WTC11 (cell line): ENCODE measurements at regions not wholly inside any gene's neighbourhood (a gene's known extent, or its start where the extent isn't known, plus 50 kb on each side); places are given as distances from the start of the nearest gene placed in this dataset.

Experiments
- ATAC-seq: fragments of 200-7000 bp; cut with Tn5 transposase; 2 replicates; pipeline ENCODE4 v1.10.0; 2021; ENCODE audit warnings: mild to moderate bottlenecking, moderate library complexity
- CTCF ChIA-PET: fragments of 300-600 bp; sonication (Branson Sonifier 250); formaldehyde crosslinking; loops from one replicate; lab custom pipeline; 2021; ENCODE audit warnings: antibody characterized with exemption; lab: Charles Lee
- POLR2A ChIA-PET: fragments of 350-600 bp; sonication (Branson Sonifier 250); formaldehyde crosslinking; loops from one replicate; lab custom pipeline; 2021; ENCODE audit warnings: antibody characterized with exemption; lab: Charles Lee
- DNase-seq: peaks from one replicate; pipeline ENCODE4 v3.0.0; 2021; ENCODE audit warnings: low spot score
- H3K27ac Mint-ChIP-seq: 2 replicates; pipeline ENCODE4 v1.8.0; 2021; ENCODE audit warnings: mixed read lengths
- H3K27me3 Mint-ChIP-seq: 2 replicates; pipeline ENCODE4 v1.8.0; 2021; ENCODE audit warnings: low read depth, mild to moderate bottlenecking, moderate library complexity, mixed read lengths
- H3K36me3 Mint-ChIP-seq: 2 replicates; pipeline ENCODE4 v1.8.0; 2021; ENCODE audit warnings: mixed read lengths
- H3K4me1 Mint-ChIP-seq: 2 replicates; pipeline ENCODE4 v1.8.0; 2022; ENCODE audit warnings: mixed read lengths
- H3K4me3 Mint-ChIP-seq: 2 replicates; pipeline ENCODE4 v1.8.0; 2021; ENCODE audit warnings: mild to moderate bottlenecking, moderate library complexity, mixed read lengths
- H3K9me3 Mint-ChIP-seq: 2 replicates; pipeline ENCODE4 v1.8.0; 2021; ENCODE audit warnings: mixed read lengths
- ATF2 ChIP-seq: sonication (generic); formaldehyde crosslinking; IDR thresholded peaks from 2 replicates; pipeline ENCODE4 v1.8.1; 2022; ENCODE audit warnings: low read depth, missing genetic modification reagents, borderline replicate concordance
- ATF3 ChIP-seq: sonication (generic); formaldehyde crosslinking; conservative IDR thresholded peaks from 2 replicates; pipeline ENCODE4 v1.8.1; 2022; ENCODE audit warnings: mild to moderate bottlenecking, missing genetic modification reagents
- ATF6 ChIP-seq: sonication (generic); formaldehyde crosslinking; IDR thresholded peaks from 2 replicates; pipeline ENCODE4 v1.8.1; 2023; ENCODE audit warnings: mild to moderate bottlenecking, missing genetic modification reagents
- CREM ChIP-seq: sonication (generic); formaldehyde crosslinking; IDR thresholded peaks from 2 replicates; pipeline ENCODE4 v1.8.1; 2022; ENCODE audit warnings: mild to moderate bottlenecking, missing genetic modification reagents, moderate library complexity
- FOXK1 ChIP-seq: sonication (generic); formaldehyde crosslinking; IDR thresholded peaks from 2 replicates; pipeline ENCODE4 v1.8.0; 2022; ENCODE audit warnings: mild to moderate bottlenecking, moderate library complexity, missing genetic modification reagents
- GABPB1 ChIP-seq: sonication (generic); formaldehyde crosslinking; IDR thresholded peaks from 2 replicates; pipeline ENCODE4 v1.8.1; 2023; ENCODE audit warnings: mild to moderate bottlenecking, missing genetic modification reagents
- JUN ChIP-seq: sonication (generic); formaldehyde crosslinking; IDR thresholded peaks from 2 replicates; pipeline ENCODE4 v1.8.0; 2023; ENCODE audit warnings: mild to moderate bottlenecking, missing genetic modification reagents
- KAT7 ChIP-seq: sonication (generic); formaldehyde crosslinking; IDR thresholded peaks from 2 replicates; pipeline ENCODE4 v1.8.1; 2023; ENCODE audit warnings: missing genetic modification reagents, mild to moderate bottlenecking, borderline replicate concordance
- NFYB ChIP-seq: sonication (generic); formaldehyde crosslinking; conservative IDR thresholded peaks from 2 replicates; pipeline ENCODE4 v1.8.0; 2022; ENCODE audit warnings: low read depth, missing genetic modification reagents
- NR2C2 ChIP-seq: sonication (generic); formaldehyde crosslinking; IDR thresholded peaks from 2 replicates; pipeline ENCODE4 v1.8.0; 2022; ENCODE audit warnings: mild to moderate bottlenecking, missing genetic modification reagents
- OVOL2 ChIP-seq: fragments of 250-450 bp; sonication (Bioruptor Pico); IDR thresholded peaks from 2 replicates; pipeline ENCODE4 v1.9.0; 2021; ENCODE audit warnings: mild to moderate bottlenecking, borderline replicate concordance
- PREB ChIP-seq: sonication (generic); formaldehyde crosslinking; IDR thresholded peaks from 2 replicates; pipeline ENCODE4 v1.8.1; 2022; ENCODE audit warnings: mild to moderate bottlenecking, missing genetic modification reagents, moderate library complexity, borderline replicate concordance
- PRRX2 ChIP-seq: fragments of 250-450 bp; sonication (Bioruptor Pico); IDR thresholded peaks from 2 replicates; pipeline ENCODE4 v1.8.0; 2021; ENCODE audit warnings: mild to moderate bottlenecking
- RELA ChIP-seq: sonication (generic); formaldehyde crosslinking; IDR thresholded peaks from 2 replicates; pipeline ENCODE4 v1.8.1; 2022; ENCODE audit warnings: missing genetic modification reagents, mild to moderate bottlenecking, borderline replicate concordance
- SMAD4 ChIP-seq: sonication (generic); formaldehyde crosslinking; IDR thresholded peaks from 2 replicates; pipeline ENCODE4 v1.8.0; 2022; ENCODE audit warnings: mild to moderate bottlenecking, missing genetic modification reagents
- TEAD1 ChIP-seq: sonication (generic); formaldehyde crosslinking; IDR thresholded peaks from 2 replicates; pipeline ENCODE4 v1.8.0; 2022; ENCODE audit warnings: mild to moderate bottlenecking, missing genetic modification reagents
- TP53 ChIP-seq: sonication (generic); formaldehyde crosslinking; IDR thresholded peaks from 2 replicates; pipeline ENCODE4 v1.8.1; 2023; ENCODE audit warnings: mild to moderate bottlenecking, missing genetic modification reagents
- ZBTB21 ChIP-seq: sonication (generic); formaldehyde crosslinking; IDR thresholded peaks from 2 replicates; pipeline ENCODE4 v1.8.1; 2023; ENCODE audit warnings: mild to moderate bottlenecking, missing genetic modification reagents, borderline replicate concordance
- ZBTB43 ChIP-seq: sonication (generic); formaldehyde crosslinking; IDR thresholded peaks from 2 replicates; pipeline ENCODE4 v1.8.1; 2023; ENCODE audit warnings: mild to moderate bottlenecking, missing genetic modification reagents
- ZNF232 ChIP-seq: sonication (generic); formaldehyde crosslinking; IDR thresholded peaks from 2 replicates; pipeline ENCODE4 v1.8.0; 2022; ENCODE audit warnings: mild to moderate bottlenecking, missing genetic modification reagents
- ZNF281 ChIP-seq: sonication (generic); formaldehyde crosslinking; IDR thresholded peaks from 2 replicates; pipeline ENCODE4 v1.8.0; 2023; ENCODE audit warnings: mild to moderate bottlenecking, missing genetic modification reagents
- ZNF317 ChIP-seq: sonication (generic); formaldehyde crosslinking; IDR thresholded peaks from 2 replicates; pipeline ENCODE4 v1.8.1; 2023; ENCODE audit warnings: low read depth, mild to moderate bottlenecking, moderate library complexity, missing genetic modification reagents, borderline replicate concordance
- ZNF396 ChIP-seq: fragments of 250-450 bp; sonication (Bioruptor Pico); IDR thresholded peaks from 2 replicates; pipeline ENCODE4 v1.8.0; 2021; ENCODE audit warnings: mild to moderate bottlenecking, moderate library complexity, borderline replicate concordance
- ZNF416 ChIP-seq: fragments of 250-450 bp; sonication (Bioruptor Pico); IDR thresholded peaks from 2 replicates; pipeline ENCODE4 v1.9.0; 2021; ENCODE audit warnings: mild to moderate bottlenecking, inconsistent platforms
- ZNF512 ChIP-seq: sonication (generic); formaldehyde crosslinking; IDR thresholded peaks from 2 replicates; pipeline ENCODE4 v1.8.1; 2022; ENCODE audit warnings: missing genetic modification reagents, borderline replicate concordance

GRCh38 chr14:35471803-35472202, 62.2 kb upstream of the INSM2 start (continued):
- TF ChIP-seq ZNF281 (CRISPR knock-in tag), result no peak

GRCh38 chr14:35474323-35474722, 59.6 kb upstream of the INSM2 start:
- Mint-ChIP-seq H3K4me3 (no peak overlapping the region), H3K27me3 (no peaks in the 10 kb centered on the region; the same call in 1 of the 2 replicates)
- CTCF ChIA-PET, result no interaction called here
- no peak for TF ChIP-seq CREM (CRISPR knock-in tag)
- TF ChIP-seq KAT7 (CRISPR knock-in tag), result no peak
- TF ChIP-seq TEAD1 (CRISPR knock-in tag), result no peak
- TF ChIP-seq RELA (CRISPR knock-in tag), result no peak
- TF ChIP-seq NR2C2, result no peak
- TF ChIP-seq PREB (CRISPR knock-in tag), result no peak
- no peak for TF ChIP-seq JUN (CRISPR knock-in tag)
- no peak for TF ChIP-seq PRRX2 (CRISPR knock-in tag)
- TF ChIP-seq SMAD4, result no peak
- no peak for TF ChIP-seq ZNF416 (CRISPR knock-in tag)
- TF ChIP-seq ATF3 (CRISPR knock-in tag), result no peak
- no peak for TF ChIP-seq TP53 (CRISPR knock-in tag)
- no peak for TF ChIP-seq ZBTB21 (CRISPR knock-in tag)
- no peak for TF ChIP-seq NFYB
- no peak for TF ChIP-seq ZNF317 (CRISPR knock-in tag)
- TF ChIP-seq FOXK1, result no peak
- TF ChIP-seq ZBTB43 (CRISPR knock-in tag), result no peak
- TF ChIP-seq, all 79 proteins: peak for 0
- POLR2A ChIA-PET, result no interaction called here
- H3K9me3 Mint-ChIP-seq, result no peaks in the 10 kb centered on the region
- H3K27ac Mint-ChIP-seq, result no peak overlapping the region
- peaks cover 14% of the 10 kb centered on the region for H3K4me1 Mint-ChIP-seq
- DNase-seq (no peak), ATAC-seq (no peak)
- H3K36me3 Mint-ChIP-seq, result no peaks in the 10 kb centered on the region

GRCh38 chr14:35480119-35480769, 53.7 kb upstream of the INSM2 start:
- Mint-ChIP-seq H3K36me3 (no peaks in the 10 kb centered on the region), H3K27ac (no peak overlapping the region), H3K9me3 (no peaks in the 10 kb centered on the region), H3K27me3 (no peaks in the 10 kb centered on the region; the same call in 1 of the 2 replicates), H3K4me3 (no peak overlapping the region), H3K4me1 (no peaks in the 10 kb centered on the region)
- ChIA-PET CTCF (no interaction called here), POLR2A (no interaction called here)
- DNase-seq (no peak), ATAC-seq (no peak)
- no peak for TF ChIP-seq ATF2
- TF ChIP-seq ZNF396, result no peak
- no peak for TF ChIP-seq SMAD4
- TF ChIP-seq PRRX2 (CRISPR knock-in tag), result no peak
- TF ChIP-seq GABPB1 (CRISPR knock-in tag), result no peak
- no peak for TF ChIP-seq ZNF232 (CRISPR knock-in tag)
- no peak for TF ChIP-seq ZNF512 (CRISPR knock-in tag)
- TF ChIP-seq OVOL2 (CRISPR knock-in tag), result no peak
- no peak for TF ChIP-seq ATF6
